ENCODE measurements at regions not wholly inside any gene's neighbourhood (a gene's known extent, or its start where the extent isn't known, plus 50 kb on each side); places are given as distances from the start of the nearest gene placed in this dataset.

- DNase-seq (ENCODE audit: unreplicated experiment), result no peak
- no peaks in the 10 kb centered on the region for H3K4me1 Mint-ChIP-seq (ENCODE audit: insufficient read depth, unreplicated experiment)
- TF ChIP-seq CTCF (IDR thresholded peaks at IDR 0.05; ENCODE audit: unreplicated experiment), result no peak
- H3K27me3 Mint-ChIP-seq (ENCODE audit: insufficient read depth, unreplicated experiment), result no peaks in the 10 kb centered on the region
- no peak overlapping the region for H3K4me3 Mint-ChIP-seq (ENCODE audit: unreplicated experiment)
- H3K27ac Mint-ChIP-seq (ENCODE audit: low read depth, unreplicated experiment), result no peak overlapping the region
- intact Hi-C loops (cut with micrococcal nuclease), result no loop called here
- no TSS peak for BruUV-seq (replicated peaks)
- ChIA-PET CTCF (no interaction called here), POLR2A (interaction anchor here (0.5 to 1.2 kb wide), 2 partner anchors 9 to 679 kb away, joined by 3 read pairs; no protein-coding TSS in a partner anchor)
- H3K36me3 Mint-ChIP-seq (ENCODE audit: insufficient read depth, unreplicated experiment), result peaks cover 8% of the 10 kb centered on the region
- H3K9me3 Mint-ChIP-seq (ENCODE audit: unreplicated experiment), result no peaks in the 10 kb centered on the region
Measured at GRCh38 chr21:15171546-15171945, 106.7 kb upstream of the NRIP1 start.

- TF ChIP-seq CTCF (IDR thresholded peaks at IDR 0.05; ENCODE audit: unreplicated experiment), result no peak
- intact Hi-C loops (cut with micrococcal nuclease), result no loop called here
- no peak overlapping the region for H3K4me3 Mint-ChIP-seq (ENCODE audit: unreplicated experiment)
- peaks cover 8% of the 10 kb centered on the region for H3K36me3 Mint-ChIP-seq (ENCODE audit: insufficient read depth, unreplicated experiment)
- BruUV-seq (replicated peaks), result no TSS peak
- H3K4me1 Mint-ChIP-seq (ENCODE audit: insufficient read depth, unreplicated experiment), result no peaks in the 10 kb centered on the region
- CTCF ChIA-PET, result interaction anchor here (0.5 kb wide), 1 partner anchor 116 kb away, joined by 3 read pairs; no protein-coding TSS in a partner anchor
- no peaks in the 10 kb centered on the region for H3K9me3 Mint-ChIP-seq (ENCODE audit: unreplicated experiment)
- POLR2A ChIA-PET, result interaction anchor here (0.6 kb wide), 1 partner anchor 13 kb away, joined by 3 read pairs; no protein-coding TSS in a partner anchor
- no peak overlapping the region for H3K27ac Mint-ChIP-seq (ENCODE audit: low read depth, unreplicated experiment)
- DNase-seq (ENCODE audit: unreplicated experiment), result no peak
- no peaks in the 10 kb centered on the region for H3K27me3 Mint-ChIP-seq (ENCODE audit: insufficient read depth, unreplicated experiment)
Measured at GRCh38 chr21:15172963-15173362, 108.2 kb upstream of the NRIP1 start.

GRCh38 chr21:15174923-15175322, 110.1 kb upstream of the NRIP1 start:
- no peaks in the 10 kb centered on the region for H3K27me3 Mint-ChIP-seq (ENCODE audit: insufficient read depth, unreplicated experiment)
- no peak overlapping the region for H3K27ac Mint-ChIP-seq (ENCODE audit: low read depth, unreplicated experiment)
- POLR2A ChIA-PET, result interaction anchor here (1.0 kb wide), 1 partner anchor 10 kb away, joined by 3 read pairs; no protein-coding TSS in a partner anchor
- BruUV-seq (replicated peaks), result no TSS peak
- no peaks in the 10 kb centered on the region for H3K4me1 Mint-ChIP-seq (ENCODE audit: insufficient read depth, unreplicated experiment)
- no peak for TF ChIP-seq CTCF (IDR thresholded peaks at IDR 0.05; ENCODE audit: unreplicated experiment)
- DNase-seq (ENCODE audit: unreplicated experiment), result no peak
- intact Hi-C loops (cut with micrococcal nuclease), result no loop called here
- no peak overlapping the region for H3K4me3 Mint-ChIP-seq (ENCODE audit: unreplicated experiment)
- CTCF ChIA-PET, result interaction anchor here (0.6 to 1.1 kb wide), 3 partner anchors 10 to 378 kb away, joined by 3 read pairs; no protein-coding TSS in a partner anchor
- peaks cover 8% of the 10 kb centered on the region for H3K36me3 Mint-ChIP-seq (ENCODE audit: insufficient read depth, unreplicated experiment)
- H3K9me3 Mint-ChIP-seq (ENCODE audit: unreplicated experiment), result no peaks in the 10 kb centered on the region

GRCh38 chr21:15182731-15183130, 117.9 kb upstream of the NRIP1 start:
- no peak for DNase-seq (ENCODE audit: unreplicated experiment)
- POLR2A ChIA-PET, result no interaction called here
- intact Hi-C loops (cut with micrococcal nuclease), result no loop called here
- Mint-ChIP-seq H3K9me3 (ENCODE audit: unreplicated experiment) (no peaks in the 10 kb centered on the region), H3K4me1 (ENCODE audit: insufficient read depth, unreplicated experiment) (peaks cover 5% of the 10 kb centered on the region), H3K27ac (ENCODE audit: low read depth, unreplicated experiment) (no peak overlapping the region), H3K36me3 (ENCODE audit: insufficient read depth, unreplicated experiment) (no peaks in the 10 kb centered on the region), H3K4me3 (ENCODE audit: unreplicated experiment) (no peak overlapping the region), H3K27me3 (ENCODE audit: insufficient read depth, unreplicated experiment) (no peaks in the 10 kb centered on the region)
- CTCF ChIA-PET, result no interaction called here
- BruUV-seq (replicated peaks), result no TSS peak
- no peak for TF ChIP-seq CTCF (IDR thresholded peaks at IDR 0.05; ENCODE audit: unreplicated experiment)

Measured in MCF 10A (cell line).